KBM-7 (cell line): ENCODE measurements at regions not wholly inside any gene's neighbourhood (a gene's known extent, or its start where the extent isn't known, plus 50 kb on each side); places are given as distances from the start of the nearest gene placed in this dataset.
"Not testable (repeated sequence)": the region's sequence is repeated elsewhere in the genome, so short reads cannot be mapped to it uniquely, and the experiment has no call there.

Experiments
- DNase-seq: peaks from one replicate; pipeline ENCODE4 v3.0.0-alpha.2; 2015
- in situ Hi-C: fragments of 300-500 bp; cut with MboI; formaldehyde crosslinking; loops from 2 replicates; pipeline ENCODE4 v1.14.3; 2020; ENCODE audit warnings: low sequenced_read_pairs, low pct_unique_long_range_greater_than_20kb, mixed read lengths

GRCh38 chr17:20926532-20926931 lies 116.3 kb downstream of the USP22 start:
- no peak for DNase-seq
- in situ Hi-C loops = no loop called here

- DNase-seq = no peak
- in situ Hi-C loops = no loop called here
These were observed 115.4 kb downstream of the USP22 start for GRCh38 chr17:20927308-20927977.

- no peak for DNase-seq
- in situ Hi-C loops = no loop called here
These were observed 113.5 kb downstream of the USP22 start for GRCh38 chr17:20929334-20929733.

GRCh38 chr17:20930081-20930760 lies 112.6 kb downstream of the USP22 start:
- in situ Hi-C loops = no loop called here
- DNase-seq = no peak

GRCh38 chr17:20933040-20933439 lies 109.8 kb downstream of the USP22 start:
- DNase-seq, in situ Hi-C loops: not testable (repeated sequence)

- in situ Hi-C loops = no loop called here
These were observed 108.5 kb downstream of the USP22 start for GRCh38 chr17:20934288-20934687.

GRCh38 chr17:20935740-20936139 lies 107.1 kb downstream of the USP22 start:
- DNase-seq = no peak
- in situ Hi-C loops = no loop called here

More at GRCh38 chr17:20934288-20934687, 108.5 kb downstream of the USP22 start:
- no peak for DNase-seq

- in situ Hi-C loops = no loop called here
- no peak for DNase-seq
These were observed 104.6 kb downstream of the USP22 start for GRCh38 chr17:20938244-20938643.

GRCh38 chr17:20938988-20939615 lies 103.7 kb downstream of the USP22 start:
- DNase-seq = no peak
- in situ Hi-C loops = no loop called here

- in situ Hi-C loops = no loop called here
- no peak for DNase-seq
These were observed 100.9 kb downstream of the USP22 start for GRCh38 chr17:20941872-20942271.

- no peak for DNase-seq
- in situ Hi-C loops = no loop called here
These were observed 98.6 kb downstream of the USP22 start for GRCh38 chr17:20944014-20944865.

- DNase-seq, in situ Hi-C loops: not testable (repeated sequence)
These were observed 95.1 kb downstream of the USP22 start for GRCh38 chr17:20947708-20948107.

- in situ Hi-C loops = no loop called here
- no peak for DNase-seq
These were observed 93.6 kb downstream of the USP22 start for GRCh38 chr17:20948984-20949777.
